Central memory CD4-positive, alpha-beta T cell (primary cell): ENCODE measurements at regions not wholly inside any gene's neighbourhood (a gene's known extent, or its start where the extent isn't known, plus 50 kb on each side); places are given as distances from the start of the nearest gene placed in this dataset.

Source experiments
- DNase-seq: peaks from one replicate; pipeline ENCODE4 v3.0.0; 2022

DNA sequence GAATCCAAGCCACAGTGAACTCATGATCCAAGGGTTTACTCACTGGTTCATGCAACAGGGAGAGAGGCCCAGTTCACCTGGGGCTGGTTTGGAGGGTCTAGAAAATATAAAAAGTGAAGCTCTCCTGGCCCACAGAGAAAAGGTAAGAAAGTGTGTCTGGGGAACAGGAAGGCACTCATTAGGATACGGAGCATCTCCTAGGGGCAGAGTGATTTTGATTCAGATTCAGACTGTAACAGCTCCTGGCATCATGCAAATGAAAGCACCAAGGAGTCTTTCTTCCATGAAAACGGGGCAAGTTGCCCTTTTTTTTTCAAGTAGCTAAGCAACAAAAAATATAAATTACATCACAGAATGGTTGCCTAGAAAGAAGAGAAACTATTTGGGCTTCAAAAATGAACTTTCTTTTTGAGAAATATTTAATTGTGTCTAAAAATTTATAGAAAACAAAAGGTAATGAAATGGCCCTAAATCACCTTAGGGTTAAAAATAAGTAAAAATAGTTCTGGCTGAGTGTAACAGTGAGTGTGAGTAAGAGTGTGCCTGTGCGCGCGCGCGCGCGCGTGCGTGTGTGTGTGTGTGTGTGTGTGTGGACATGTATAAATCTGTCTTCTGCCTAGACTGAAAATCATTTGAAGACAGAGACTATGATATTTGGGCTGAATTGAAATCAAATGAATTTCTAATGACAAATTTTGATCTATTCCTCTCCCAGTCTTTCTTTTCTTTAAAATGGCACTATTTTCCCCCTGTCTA, 177.8 kb upstream of the ZNF462 start:
- DNase-seq, result no peak

DNA sequence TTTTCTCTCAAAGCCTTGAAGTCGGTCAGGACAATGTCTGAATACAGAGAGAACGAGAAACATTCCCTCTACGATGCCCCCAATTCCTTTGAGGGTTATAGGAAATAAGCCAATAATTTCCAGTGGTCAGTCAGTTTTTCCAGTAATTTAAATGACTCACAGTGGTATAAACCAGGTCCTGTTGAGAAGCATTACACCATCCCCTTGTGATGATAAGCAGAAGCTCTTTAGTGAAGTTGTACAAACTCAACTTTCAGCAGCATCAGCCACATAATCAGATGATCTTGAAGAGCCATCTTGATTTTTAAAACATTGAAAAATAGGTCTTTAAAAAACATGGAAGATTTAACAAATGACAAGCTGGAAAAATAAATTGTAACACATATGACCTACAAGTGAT, 173.9 kb upstream of the ZNF462 start:
- no peak for DNase-seq

DNA sequence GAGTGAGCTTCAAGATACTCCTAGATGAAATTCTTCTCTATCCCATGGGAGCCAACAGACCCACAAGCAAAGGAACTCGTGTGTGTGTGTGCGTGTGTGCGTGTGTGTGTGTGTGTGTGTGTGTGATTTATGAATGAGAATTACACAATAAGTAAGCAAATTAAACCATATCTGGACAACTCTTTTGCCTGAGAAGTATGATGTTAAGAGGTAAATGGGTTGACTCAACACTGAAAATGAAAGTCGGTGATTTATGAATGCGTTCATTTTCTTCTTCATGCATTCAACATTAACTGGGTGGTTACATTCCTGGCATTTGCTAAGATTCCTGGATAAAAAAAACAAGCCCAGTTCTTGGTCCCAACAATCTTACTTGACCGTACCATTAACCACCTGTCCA, 171.3 kb upstream of the ZNF462 start:
- no peak for DNase-seq

DNA sequence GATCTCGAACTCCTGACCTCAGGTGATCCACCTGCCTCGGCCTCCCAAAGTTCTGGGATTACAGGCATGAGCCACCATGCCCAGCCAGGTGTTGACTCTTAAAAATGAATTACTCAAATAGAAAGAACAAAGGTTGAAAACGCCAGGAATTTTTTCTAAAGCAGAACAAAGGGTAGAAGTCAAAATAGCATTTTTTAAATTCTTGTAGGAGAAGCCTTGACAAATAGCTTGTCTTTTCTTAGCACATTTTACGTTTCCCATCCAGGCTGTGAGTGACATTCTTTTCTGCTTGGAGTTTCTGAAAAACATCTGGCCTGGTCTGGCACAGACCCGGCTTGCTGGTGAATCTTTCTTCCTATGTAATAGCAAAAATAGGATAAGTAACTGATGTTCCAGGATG, 169.4 kb upstream of the ZNF462 start:
- no peak for DNase-seq

DNA sequence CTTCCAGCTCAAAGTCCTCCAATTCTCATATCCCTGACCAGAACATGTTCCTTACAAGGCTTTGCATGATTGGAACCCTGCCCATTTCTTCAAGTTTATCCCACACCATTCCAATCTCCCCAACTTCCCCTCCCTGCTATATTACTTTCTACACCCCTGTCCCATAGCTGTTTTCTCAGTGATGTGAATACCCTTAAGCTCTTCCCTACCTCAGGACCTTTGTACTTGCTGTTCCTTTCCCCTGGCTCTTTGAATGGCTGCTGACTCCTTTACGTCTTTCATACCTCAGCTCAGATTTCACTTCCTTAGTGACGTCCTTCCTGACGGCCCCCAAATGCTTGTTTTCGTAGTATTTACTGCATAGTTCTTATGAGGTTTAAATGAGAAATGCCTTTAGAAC, 166.2 kb upstream of the ZNF462 start:
- no peak for DNase-seq

DNA sequence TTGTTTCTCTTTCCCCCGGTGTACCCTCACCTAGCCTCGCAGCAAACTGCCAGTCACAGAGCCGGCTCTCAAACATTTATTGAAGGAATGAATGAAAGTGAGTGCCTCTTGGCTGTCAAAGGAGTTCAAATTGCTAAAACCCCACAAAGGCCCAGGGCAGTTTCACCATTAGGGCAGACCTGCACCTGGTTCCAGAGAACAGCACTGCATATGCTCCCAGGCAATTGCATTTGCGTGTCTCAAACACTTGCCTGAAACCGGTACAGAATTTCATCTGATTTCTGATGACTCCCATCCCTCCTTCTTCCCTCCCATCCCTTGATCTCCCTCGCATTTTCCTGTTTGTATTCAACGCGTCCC, 165.6 kb upstream of the ZNF462 start:
- no peak for DNase-seq

DNA sequence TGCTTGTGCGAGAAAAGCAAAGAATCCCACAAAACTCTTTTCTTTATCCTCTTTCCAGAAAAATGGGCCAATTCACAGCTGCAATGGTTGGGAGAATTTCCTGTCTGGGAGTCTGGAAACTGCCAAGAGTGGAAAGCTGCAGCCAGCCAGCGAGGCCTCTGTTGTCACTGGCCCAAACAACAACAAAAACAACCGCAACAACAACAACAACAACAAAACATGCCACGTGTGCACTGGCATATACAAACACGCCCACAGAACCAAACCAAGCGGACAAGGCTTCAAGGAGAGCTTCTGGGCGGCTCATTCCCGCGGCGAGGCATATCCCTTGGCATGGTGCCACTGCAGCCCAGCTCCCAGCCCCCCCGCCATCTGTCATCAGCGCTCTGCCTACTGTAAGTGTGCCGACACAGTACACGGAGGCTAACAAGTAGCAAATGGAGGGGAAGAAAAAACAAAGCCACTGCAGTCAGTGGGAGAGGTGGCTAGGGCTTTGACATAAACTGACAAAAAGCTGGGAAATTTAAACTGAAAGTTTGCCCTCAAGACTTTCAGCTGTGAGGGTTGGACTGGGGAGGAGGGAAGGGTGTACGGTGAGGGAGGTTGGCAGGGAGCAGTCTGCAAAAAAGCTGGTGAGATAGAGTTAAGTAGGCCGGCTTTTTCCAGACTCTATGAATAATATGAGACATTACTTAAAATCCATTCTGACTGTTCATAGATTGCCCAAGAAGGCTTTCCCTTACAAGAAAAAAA, 165.0 kb upstream of the ZNF462 start:
- DNase-seq, result no peak

DNA sequence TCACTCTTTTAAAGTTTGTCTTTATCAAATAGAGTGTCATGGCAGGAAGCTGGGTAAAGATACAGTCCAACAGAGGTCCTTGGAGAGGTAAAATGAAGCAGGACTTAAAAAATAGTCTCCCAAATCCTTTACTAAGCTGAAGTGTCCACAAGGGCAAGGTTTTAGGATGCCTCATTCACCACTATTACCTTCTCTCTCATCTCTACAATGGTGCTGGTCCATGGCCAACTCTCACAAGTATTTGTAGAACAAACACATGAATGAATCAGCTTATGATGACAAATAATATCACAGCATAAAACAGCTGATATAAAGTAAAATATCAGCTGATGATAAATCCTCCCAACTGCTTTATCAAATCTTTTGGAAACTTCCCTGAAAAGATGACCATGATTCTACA, 162.3 kb upstream of the ZNF462 start:
- DNase-seq, result no peak

DNA sequence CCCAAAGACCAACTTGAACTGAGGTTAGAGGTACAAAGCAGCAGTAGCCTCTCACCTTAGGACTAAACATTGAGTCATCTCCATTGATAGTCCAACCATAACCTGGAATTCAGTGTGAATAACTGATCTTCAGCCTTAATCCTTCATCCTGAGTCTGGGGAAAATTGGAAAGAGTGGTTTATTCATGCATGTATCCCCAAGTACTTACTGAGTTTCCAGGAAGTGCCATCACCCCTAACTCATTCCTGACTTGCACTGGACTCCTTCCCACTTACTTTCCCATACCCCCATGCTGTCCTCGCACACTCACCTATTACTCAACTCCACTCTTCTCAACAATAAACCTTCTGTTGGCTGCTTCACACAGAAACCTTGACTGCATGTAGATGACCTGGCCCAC, 161.4 kb upstream of the ZNF462 start:
- DNase-seq, result no peak

DNA sequence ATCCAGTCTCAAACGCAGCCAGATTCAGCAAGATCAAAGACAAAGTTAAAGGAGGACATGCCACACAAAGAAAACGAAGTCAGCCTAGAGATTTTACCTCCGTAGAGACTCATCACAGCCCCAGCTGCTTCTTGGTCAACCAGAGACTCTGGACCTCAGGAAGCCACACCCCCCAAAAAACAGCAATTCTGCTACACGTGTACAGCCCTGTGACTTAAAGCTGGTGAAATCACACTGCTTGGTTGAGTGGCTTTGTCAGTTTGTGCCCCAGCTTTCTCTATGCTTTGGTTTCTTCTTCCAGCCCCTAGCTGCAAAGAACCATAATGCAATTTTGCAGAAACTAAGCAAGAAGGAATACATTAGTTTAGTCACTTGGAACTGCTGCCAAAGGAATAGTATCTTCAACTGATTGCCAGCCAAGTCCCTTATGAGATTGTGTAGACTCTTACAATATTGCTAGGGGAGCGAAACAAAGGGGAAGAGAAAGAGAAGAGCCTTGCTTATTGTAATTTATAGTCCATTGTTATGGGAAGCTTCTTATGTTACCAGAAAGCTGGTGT, 158.8 kb upstream of the ZNF462 start:
- no peak for DNase-seq

DNA sequence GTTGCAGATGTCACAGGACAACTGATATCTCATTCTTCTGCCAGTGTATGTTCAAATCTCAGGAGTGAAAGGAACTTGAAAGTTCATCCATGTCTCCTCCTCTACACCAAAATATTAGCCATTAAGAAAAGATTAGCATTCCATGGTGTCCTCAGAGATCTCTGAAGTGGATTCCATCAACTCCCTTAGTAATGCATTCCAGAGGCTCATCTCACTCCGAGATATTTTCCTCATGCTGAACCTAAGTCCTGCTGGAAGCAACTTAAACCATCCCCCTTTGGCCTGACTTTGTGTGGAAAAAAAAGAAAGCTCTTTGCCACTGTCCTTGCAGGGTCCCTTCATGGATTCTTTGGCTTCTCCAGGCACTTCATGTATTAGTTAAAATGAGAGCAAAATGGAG, 155.7 kb upstream of the ZNF462 start:
- no peak for DNase-seq

DNA sequence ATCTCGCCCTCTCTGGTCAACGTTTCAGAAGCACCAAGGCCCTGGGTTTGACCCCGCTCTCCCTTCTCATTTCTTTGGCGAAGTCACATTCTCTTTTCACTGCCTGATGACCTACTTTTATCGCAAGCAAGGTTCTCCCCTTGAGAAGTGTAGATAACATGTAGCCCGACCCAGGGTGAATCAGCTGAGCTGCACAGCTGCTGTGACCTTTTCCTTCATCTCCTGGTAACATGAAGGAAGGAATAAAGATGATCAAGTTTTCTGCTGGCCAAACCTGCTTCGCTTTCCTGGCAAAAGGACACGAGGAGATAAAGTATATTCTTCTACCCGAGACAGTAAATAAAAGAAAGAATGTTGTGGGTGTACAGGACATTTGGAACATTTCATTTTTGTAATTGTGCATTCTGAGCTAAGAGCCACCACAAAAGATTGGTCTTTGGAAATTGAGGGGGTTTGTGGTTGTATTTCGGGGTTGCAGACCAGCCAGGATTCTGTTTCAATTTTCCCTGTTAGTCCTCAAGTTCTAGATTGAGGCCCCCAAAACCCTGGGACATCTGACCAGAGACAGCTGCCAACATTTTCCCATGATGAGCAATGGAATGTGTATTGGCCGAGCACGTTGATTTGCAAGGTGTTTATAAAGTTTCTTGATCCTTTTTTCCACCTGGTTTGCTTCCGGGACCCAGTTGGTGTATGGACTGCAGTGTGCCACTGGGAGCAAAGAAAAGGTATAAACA, 155.1 kb upstream of the ZNF462 start:
- DNase-seq, result no peak

DNA sequence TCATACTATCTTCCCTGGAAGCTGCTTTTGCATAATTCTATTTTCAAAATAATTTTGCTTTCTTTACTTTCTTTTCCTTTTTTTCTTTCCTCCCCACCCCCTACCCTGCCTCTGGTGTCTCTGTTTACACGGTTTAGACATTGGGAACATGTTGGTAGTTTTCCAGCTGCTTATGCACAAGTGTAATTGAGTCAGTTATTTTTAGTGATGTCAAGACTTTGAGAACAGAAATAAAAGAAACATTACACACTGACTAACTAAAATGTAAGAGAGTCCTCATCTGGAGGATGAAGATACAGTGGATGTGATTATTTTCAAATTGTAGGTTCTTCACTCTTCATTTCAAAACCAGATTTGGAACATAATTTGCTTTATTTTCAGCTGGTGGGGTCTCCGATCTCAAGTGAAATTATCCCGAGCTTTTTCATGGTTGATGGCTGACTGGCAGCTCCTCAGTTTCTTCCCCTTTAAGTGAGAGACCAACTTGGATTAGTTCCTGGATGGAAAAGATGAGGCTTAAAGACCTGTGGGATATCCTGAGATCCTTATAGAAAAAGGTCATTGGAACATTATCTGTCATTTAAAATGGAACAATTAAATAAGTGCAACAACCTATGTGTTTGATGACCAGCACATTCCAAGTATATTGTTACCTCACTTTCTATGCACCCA, 154.4 kb upstream of the ZNF462 start:
- no peak for DNase-seq

DNA sequence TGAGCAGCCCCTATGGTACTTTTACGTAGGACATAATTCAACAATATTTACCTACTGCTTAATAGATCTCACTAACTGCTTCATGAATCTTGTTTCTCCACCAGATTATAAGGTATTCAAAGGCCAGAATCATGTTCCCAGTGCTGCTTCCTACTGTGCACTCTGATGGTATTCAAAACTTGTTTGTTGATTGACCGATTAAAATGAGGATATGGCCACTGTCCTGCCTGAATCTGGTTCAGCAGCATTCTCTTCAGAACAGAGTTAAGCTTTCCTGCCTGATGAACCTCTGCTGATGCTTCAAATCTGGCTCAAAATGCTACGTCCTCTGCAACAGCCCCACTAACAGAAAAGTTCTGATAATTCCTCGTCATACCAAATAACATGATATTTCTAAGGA, 150.7 kb upstream of the ZNF462 start:
- no peak for DNase-seq

DNA sequence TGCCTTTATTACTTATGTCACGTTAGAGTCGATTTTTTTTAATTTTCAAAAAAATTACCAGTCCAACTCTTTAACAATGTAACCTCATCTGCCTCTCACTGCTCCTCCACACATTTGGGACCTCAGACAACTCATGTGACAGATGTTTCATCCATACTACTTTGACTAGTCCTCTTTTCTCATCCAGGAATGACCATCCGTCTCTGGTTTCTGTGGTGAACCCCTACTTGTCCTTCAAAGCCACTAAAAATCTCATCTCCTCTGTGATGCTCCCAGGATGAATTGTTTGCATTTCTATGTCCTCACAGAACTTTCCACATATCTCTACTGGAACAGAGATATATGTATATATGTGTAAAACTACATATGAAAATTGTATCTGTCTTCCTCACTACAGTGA, 149.8 kb upstream of the ZNF462 start:
- DNase-seq, result no peak

DNA sequence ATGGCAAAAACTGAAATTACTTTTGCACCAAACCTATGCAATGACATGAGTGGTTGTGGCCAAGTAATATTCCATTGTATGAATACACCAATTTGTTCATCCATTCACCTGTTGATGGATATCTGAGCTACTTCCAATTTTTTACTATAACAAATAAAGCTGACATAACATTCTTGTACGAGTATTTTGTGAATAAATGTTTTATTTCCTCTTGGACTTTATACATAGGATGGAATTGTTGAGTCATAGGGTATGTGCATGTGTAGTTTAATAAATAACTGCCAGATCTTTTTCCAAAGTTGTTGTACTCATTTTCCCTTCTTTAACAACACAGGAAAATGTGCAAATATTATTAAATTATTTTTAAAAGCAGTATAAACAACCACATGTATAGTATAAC, 146.1 kb upstream of the ZNF462 start:
- no peak for DNase-seq

DNA sequence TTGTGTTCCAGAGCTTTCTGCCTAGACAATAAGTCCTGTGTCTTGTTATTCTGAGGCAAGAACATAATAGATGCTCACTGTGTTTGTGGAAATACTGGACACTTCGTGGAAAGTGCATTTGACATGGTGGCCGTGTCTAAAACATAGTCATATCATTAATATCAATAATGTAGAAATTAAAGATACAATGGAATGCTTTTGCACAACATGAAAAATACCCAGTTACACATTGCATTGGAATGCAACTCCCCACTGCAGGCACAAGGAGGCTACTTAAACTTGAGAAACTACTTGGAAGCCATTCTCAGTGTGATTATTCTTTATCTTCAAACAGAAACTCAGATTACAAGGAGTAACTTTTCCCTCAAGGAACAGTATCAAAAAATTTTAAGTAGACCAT, 145.3 kb upstream of the ZNF462 start:
- DNase-seq, result no peak

DNA sequence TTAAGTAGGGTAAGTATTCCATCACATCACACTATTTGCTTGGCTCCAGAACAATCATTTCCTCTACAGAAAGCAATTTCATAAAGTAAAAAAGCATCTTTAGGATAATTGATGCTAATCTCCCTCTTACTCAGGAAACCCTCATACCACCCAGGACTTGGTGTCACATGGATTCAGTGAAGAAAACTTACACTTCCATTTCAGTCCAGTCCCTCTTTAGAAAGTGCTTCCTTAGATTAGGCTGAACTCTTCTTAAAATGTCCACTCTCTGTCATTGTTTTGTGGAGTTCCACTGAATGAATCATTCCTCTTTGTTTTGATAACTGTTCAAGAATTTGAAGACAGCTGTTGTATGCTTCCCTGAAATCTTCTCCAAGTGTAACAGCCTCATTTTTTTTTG, 144.0 kb upstream of the ZNF462 start:
- DNase-seq, result no peak

DNA sequence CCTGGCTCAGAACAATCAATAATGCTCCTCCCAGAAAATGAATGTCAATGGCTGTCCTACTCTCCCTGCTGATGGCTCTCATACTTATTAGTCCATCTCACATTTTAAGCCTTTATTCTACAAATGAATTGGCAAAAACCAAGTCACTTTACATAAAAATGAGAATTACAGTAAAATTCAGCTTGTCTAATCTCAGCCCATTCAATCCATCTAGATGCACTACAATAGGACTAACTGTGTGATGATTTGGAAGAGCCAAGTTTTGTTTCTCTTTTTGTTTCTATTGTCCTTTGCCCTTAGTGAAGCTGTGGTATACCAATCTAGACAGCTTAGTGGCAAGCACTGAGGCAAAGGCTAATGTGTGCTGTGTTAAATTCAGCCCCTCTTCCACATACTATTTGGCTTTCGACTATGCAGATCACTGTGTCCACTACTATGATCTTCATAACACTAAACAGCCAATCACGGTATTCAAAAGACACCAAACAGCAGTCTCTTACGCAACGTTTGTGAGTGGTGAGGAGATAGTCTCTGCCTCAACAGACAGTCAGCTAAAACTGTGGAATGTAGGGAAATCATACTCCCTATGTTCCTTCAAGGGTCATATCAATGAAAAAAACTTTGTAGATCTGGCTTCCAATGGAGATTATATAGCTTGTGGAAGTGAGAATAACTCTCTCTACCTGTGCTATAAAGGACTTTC, 140.8 kb upstream of the ZNF462 start:
- DNase-seq, result no peak

DNA sequence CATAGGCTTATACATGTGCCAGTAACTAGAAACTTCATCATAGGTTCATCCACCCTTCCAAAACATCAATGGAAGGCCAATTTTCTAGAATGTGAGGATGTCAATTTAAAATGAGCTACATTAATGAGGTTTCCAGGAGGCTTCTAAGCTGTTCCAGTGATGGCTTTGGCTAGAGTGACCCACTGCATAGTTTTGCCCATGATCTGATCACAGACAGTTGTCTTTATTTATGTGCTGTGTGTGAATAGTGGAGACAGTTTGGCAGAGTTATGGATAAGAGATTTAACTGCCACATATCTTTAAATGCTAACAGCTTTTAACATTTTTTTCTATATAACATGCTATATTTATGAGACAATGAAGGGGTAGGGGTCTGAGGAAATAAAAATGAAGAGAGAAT, 139.0 kb upstream of the ZNF462 start:
- DNase-seq, result no peak

DNA sequence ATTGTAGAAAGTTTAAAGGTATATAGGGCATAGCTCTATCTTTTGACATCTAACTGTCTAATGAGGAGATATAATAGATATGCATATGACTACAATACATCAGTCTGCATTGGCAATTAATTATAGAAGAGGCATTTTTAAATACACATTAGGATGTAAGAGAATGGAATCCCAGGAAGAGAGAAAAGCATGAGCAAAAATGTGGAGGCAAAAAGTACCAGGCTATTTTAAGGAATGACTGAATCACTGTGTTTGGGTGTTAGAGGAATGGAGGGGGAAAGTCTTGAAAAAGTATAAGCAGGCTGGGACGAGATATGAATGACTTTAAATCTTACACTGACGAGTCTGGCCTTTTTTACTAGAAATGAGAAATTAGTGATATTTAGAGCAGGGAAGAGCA, 138.4 kb upstream of the ZNF462 start:
- no peak for DNase-seq

DNA sequence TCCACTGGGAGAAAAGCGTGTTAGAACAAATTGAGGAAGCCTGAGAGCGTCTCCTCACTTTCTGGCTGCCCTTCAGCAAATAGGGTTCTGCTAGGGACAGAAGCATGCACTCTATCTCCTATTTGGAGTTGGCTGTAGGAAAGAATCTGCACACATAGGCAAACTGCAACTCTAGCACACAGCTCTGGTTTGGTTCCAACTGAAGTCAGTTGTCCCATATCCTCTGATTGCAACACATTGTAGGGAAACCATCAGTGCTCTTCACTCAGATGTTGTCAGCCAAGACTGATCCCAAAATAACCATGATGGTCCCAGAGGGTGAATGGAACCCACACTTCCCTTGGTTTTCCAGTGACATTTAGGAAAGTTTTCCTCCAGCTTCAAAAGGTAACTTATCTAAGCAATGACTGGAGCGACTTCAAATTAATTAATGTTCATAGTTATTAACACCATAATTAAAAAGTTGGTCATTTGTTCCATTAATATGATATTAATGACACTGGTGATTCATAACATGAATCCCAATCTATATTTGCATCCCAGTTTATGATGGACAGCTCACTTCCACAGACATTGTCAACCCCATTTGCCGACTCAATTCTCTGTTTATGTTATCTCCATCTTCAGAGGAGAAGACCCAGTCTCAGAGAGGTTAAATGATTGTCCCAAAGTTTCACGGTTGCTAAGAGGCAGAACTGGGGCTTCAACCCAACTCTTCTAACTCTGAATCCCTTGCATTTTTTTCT, 136.7 kb upstream of the ZNF462 start:
- DNase-seq, result no peak
